GM18519 (cell line): ENCODE measurements at regions not wholly inside any gene's neighbourhood (a gene's known extent, or its start where the extent isn't known, plus 50 kb on each side); places are given as distances from the start of the nearest gene placed in this dataset.

Experiments
- ATAC-seq: cut with Tn5 transposase; IDR thresholded peaks from one replicate; pipeline ENCODE4 v1.9.1; 2021; ENCODE audit warnings: mild to moderate bottlenecking, moderate library complexity; ENCODE audit not compliant: unreplicated experiment, low FRiP score

DNA sequence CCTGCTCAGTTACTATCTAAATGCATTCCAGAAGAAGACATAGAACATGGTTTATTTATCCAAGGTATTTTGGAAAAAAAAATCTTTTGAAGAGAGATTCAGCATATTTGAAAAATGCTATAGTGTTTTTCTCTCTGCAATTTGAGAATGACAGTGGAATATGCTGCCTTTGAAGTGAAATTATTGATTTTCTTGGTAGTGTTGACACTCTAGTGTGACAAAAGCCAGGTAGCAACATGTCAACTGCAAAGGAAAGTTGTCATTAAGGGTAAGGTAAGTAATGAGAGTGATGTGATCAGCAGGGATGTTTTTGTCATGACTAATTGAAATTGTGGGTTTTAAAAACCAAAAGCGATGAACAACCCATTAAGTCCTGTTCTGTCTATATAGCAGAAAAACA lies 1387.1 kb upstream of the TMEFF2 start:
- no peak for ATAC-seq

- ATAC-seq = no peak
These were observed 1385.6 kb upstream of the TMEFF2 start for GRCh38 chr2:193580176-193580950.

GRCh38 chr2:193566886-193567285 lies 1372.2 kb upstream of the TMEFF2 start:
- no peak for ATAC-seq

GRCh38 chr2:193566276-193566675 lies 1371.5 kb upstream of the TMEFF2 start:
- ATAC-seq = no peak

- ATAC-seq = no peak
These were observed 1367.3 kb upstream of the TMEFF2 start for GRCh38 chr2:193562031-193562430.

GRCh38 chr2:193561054-193561453 lies 1366.3 kb upstream of the TMEFF2 start:
- ATAC-seq = no peak

DNA sequence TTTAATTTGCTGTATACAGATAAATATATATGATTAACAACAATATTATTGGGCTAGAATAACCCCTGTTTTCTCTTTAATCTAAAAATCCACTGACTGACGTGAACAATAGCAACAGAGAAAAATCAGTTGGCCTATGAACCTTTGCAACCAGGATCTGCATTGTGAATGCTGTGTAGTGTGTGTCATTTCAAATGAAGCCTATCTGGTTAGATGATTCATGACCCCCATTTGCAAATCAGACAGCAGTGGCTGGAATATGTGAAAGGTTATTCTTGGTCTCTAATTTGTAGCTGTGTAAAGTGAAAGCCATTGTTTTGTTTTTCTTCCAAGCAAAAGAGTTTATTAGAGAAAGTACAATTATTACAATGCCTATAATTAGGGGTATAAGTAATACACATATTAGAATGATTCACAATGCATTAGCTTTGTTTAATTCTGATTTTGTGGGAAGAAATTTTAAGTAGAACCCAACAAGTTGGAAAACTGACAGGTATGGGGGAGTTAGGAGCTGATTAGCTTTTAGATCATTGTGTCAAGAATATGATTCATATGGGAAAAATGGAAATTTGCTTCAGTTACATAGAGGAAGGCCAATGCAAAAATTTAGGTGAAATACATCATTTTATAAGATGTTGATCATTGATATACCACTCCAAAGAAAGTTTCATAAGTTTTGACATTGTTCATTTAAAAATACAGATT lies 1362.2 kb upstream of the TMEFF2 start:
- no peak for ATAC-seq

GRCh38 chr2:193549661-193550060 lies 1354.9 kb upstream of the TMEFF2 start:
- ATAC-seq = no peak

GRCh38 chr2:193542762-193543161 lies 1348.0 kb upstream of the TMEFF2 start:
- ATAC-seq = no peak

DNA sequence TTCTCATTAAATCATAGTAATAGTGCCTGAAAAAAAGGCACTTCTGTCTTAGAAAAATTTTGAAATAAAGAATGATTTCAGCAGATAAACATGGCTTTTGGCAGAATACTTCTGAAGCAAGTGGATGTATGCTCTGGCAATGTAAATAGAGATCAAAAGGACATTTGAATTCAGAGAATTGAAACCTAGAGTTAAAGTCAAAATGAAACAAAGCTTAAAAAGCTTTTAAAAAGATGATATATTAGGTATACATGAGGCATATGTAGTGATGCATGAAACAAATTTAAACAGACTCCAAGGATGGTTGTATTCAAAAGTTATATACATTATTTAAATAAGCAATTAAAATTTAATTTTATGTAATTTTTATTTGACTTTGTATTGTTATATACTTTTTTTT lies 1344.5 kb upstream of the TMEFF2 start:
- peak; percentile 95 for ATAC-seq

- ATAC-seq = no peak
These were observed 1343.3 kb upstream of the TMEFF2 start for GRCh38 chr2:193538061-193538460.

DNA sequence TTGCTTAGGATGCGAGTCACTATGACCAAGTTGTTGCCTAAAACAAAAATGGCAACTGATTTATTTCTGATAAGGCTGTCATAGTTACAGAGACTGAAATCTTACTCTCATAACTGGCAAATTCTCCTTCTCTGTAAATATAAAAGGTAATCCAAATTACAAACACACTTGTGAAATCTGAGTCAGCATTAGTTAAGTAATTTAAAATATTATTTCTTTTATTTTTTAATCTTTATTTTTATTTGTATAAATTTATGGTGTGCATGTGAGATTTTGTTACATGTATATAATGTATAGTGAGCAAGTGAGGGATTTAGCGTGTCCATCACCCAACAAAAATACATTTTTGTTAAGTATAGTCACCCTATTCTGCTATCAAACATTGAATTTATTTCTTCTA lies 1342.8 kb upstream of the TMEFF2 start:
- ATAC-seq = no peak

- no peak for ATAC-seq
These were observed 1333.7 kb upstream of the TMEFF2 start for GRCh38 chr2:193528458-193528857.

- ATAC-seq = no peak
These were observed 1332.4 kb upstream of the TMEFF2 start for GRCh38 chr2:193527146-193527545.

DNA sequence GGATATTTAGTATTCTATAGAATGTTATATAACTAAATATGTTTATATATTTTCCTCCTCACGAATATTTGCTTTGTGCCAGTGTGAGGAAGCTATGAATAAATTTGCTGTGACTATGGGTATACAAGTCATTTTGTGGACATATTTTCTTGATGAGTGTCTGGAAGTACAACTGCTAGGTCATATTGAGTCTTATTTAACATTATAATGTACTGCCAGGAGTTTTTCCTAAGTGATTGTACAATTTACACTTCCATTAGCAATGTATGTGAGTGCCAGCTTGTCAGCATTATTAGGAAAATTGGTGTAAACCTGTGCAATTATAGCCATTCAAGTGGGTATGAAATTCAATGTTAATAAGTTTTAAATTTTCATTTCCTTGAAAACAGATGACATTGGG lies 1328.9 kb upstream of the TMEFF2 start:
- no peak for ATAC-seq

DNA sequence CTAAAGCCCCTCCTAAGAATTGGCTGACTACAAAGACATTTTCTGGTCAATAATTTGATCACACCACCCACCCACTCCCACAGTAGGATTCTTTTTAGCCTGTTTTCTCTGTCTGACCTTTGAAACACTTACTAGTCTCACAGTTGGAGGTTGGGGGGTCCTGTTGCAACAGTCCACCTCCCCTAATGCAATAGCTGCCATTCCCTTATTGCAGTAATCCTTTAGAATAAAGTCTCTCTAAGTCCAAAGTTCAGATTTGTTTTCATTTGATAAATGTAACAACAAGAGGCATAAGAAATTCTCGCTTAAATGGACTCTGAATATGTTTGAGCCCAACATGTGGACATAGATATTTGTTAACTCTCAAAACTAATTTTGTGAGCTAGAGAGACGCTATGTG lies 1326.8 kb upstream of the TMEFF2 start:
- no peak for ATAC-seq

DNA sequence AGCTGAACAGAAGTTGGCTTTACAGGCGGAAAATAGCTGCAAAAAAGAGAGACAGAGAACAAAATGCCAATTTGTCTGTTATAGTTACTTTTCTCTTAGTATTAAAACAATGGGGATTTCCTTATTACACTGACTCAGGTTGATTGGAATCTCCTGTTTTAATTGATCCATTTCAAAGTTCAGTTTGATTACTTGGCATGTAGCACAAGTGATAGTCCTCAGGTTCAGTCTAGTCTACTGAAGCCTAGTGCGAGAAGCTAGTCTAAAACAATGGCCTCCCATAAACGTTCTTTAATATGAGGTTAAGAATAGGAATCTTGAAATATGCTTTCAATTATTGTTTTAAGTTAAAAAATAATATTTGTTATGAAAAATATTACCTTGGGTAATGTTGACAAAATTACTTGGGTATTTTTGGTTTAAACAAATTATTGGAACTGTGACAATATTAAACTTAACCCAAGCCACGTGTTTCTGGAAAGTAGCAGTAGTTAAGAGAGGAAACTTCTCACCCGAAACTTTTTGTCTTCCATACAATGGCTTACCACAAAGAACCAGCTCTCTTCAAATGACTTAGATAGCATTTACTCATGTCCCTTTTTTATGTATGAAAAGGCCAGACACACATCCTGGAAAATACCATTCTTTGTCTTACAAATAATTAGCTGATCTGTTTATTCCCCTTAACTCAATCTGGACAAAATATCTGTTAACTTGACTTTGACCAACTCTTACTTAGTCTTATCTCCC lies 1326.2 kb upstream of the TMEFF2 start:
- no peak for ATAC-seq

DNA sequence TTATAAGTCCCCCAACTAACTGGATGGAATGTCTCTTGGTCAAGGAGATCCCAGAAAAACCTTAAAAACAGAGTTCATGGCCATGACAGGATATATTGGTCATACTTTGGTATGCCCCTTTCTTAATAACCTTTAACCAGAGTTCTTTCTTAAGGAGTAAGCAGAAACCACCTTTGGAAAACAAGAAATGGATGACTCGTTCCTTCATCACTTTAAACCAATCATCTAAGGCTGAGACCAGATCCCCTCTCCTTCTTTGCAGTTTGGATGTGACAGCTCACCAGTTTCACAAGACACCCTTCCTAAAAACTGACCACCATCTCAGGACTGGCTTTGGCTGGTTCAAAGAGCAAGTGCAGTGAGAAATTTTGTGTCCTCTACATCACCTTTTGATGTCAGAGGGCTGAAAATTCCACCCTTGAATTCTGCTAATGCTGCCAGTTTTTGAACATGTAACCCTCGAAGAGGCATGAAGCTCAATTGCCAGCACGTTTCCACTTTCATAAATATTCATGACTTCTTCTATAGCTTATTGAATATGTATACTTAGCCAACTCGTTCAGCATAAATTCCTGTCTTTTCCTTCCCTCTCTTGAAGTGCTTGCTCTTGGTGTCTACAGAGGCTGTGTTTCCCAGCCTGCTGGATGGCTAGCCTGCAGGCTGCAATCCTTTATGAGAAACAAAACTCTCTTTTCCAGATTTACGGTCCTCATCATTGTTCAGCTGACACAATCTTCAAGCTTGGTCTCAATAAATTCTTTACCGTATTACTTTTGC lies 1323.5 kb upstream of the TMEFF2 start:
- no peak for ATAC-seq

- no peak for ATAC-seq
These were observed 1322.9 kb upstream of the TMEFF2 start for GRCh38 chr2:193517615-193518014.

- no peak for ATAC-seq
These were observed 1311.3 kb upstream of the TMEFF2 start for GRCh38 chr2:193506035-193506434.

DNA sequence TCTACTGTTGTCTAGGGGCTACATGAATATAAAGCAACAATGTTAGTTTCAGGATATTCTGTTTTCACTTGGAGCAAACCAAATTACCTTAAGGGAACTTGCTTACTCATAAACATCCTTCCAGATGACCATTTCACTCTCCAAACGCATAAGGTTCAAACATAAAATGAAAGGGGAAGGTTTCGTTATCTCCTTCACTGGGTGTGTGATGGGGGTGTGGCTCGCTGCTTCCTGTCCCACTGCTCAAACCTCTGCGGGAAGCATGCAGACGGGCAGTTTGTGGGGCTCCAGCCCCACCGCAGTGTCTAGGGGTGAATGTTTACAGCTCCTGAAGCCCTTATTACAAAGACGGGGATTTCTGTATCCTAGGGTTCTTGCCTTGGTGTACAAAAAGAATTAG lies 1310.9 kb upstream of the TMEFF2 start:
- no peak for ATAC-seq
